Parathyroid adenoma (tissue), 2 donors: ENCODE measurements at regions not wholly inside any gene's neighbourhood (a gene's known extent, or its start where the extent isn't known, plus 50 kb on each side); places are given as distances from the start of the nearest gene placed in this dataset.

ENCODE experiments used
- H2AFZ ChIP-seq: fragments of 300-600 bp; sonication (generic); one replicate; pipeline ENCODE4 v1.7.0; 2017; ENCODE audit warnings: antibody characterized with exemption, mild to moderate bottlenecking
- H3K27ac ChIP-seq: fragments of 300-600 bp; sonication (generic); one replicate; pipeline ENCODE4 v1.7.0; 2017
- H3K27me3 ChIP-seq: fragments of 300-600 bp; sonication (generic); one replicate; pipeline ENCODE4 v1.7.0; 2017; ENCODE audit warnings: low read length; ENCODE audit not compliant: control insufficient read depth, insufficient read depth
- H3K36me3 ChIP-seq: fragments of 300-600 bp; sonication (generic); one replicate; pipeline ENCODE4 v1.7.0; 2017; ENCODE audit warnings: low read length; ENCODE audit not compliant: control insufficient read depth, insufficient read depth
- H3K4me1 ChIP-seq: fragments of 300-600 bp; sonication (generic); one replicate; pipeline ENCODE4 v1.7.0; 2017; ENCODE audit warnings: control low read depth
- H3K4me2 ChIP-seq: fragments of 300-600 bp; sonication (generic); one replicate; pipeline ENCODE4 v1.7.0; 2017; ENCODE audit warnings: low read length
- H3K4me3 ChIP-seq: fragments of 300-600 bp; sonication (generic); one replicate; pipeline ENCODE4 v1.7.0; 2017; ENCODE audit warnings: low read depth, low read length
- H3K79me2 ChIP-seq: fragments of 300-600 bp; sonication (generic); one replicate; pipeline ENCODE4 v1.7.0; 2017; ENCODE audit warnings: control low read depth
- H3K9ac ChIP-seq: fragments of 300-600 bp; sonication (generic); one replicate; pipeline ENCODE4 v1.7.0; 2017; ENCODE audit warnings: mild to moderate bottlenecking
- H3K9me3 ChIP-seq: fragments of 300-600 bp; sonication (generic); one replicate; pipeline ENCODE4 v1.7.0; 2017; ENCODE audit warnings: low read length; ENCODE audit not compliant: control insufficient read depth
- CTCF ChIP-seq: fragments of 300-600 bp; sonication (generic); IDR thresholded peaks from one replicate; pipeline ENCODE4 v1.7.0; 2017; ENCODE audit warnings: antibody characterized with exemption, mild to moderate bottlenecking
- donor health status: primary hyperparathyroidism.

GRCh38 chr5:2300861-2301574, 418.3 kb upstream of the IRX4 start:
- Histone ChIP-seq H3K79me2 (no peaks in the 10 kb centered on the region), H3K9ac (no peak overlapping the region), H3K4me1 (no peaks in the 10 kb centered on the region), H3K27ac (no peak overlapping the region), H3K4me2 (no peak overlapping the region), H3K27me3 (no peaks in the 10 kb centered on the region), H3K36me3 (no peaks in the 10 kb centered on the region), H3K9me3 (no peaks in the 10 kb centered on the region), H2AFZ (no peak overlapping the region), H3K4me3 (no peak overlapping the region)
- TF ChIP-seq CTCF = no peak

- Histone ChIP-seq H3K27ac (no peak overlapping the region), H3K27me3 (no peaks in the 10 kb centered on the region), H3K4me2 (no peak overlapping the region), H3K9ac (no peak overlapping the region), H3K79me2 (no peaks in the 10 kb centered on the region), H3K9me3 (no peaks in the 10 kb centered on the region), H2AFZ (no peak overlapping the region), H3K4me3 (no peak overlapping the region), H3K4me1 (no peaks in the 10 kb centered on the region), H3K36me3 (no peaks in the 10 kb centered on the region)
- no peak for TF ChIP-seq CTCF
These were observed 417.7 kb upstream of the IRX4 start for GRCh38 chr5:2300421-2300820.

GRCh38 chr5:2299388-2300220, 416.9 kb upstream of the IRX4 start:
- no peaks in the 10 kb centered on the region for H3K79me2 ChIP-seq
- H3K36me3 ChIP-seq = no peaks in the 10 kb centered on the region
- H2AFZ ChIP-seq = no peak overlapping the region
- H3K4me1 ChIP-seq = no peaks in the 10 kb centered on the region
- no peak overlapping the region for H3K4me3 ChIP-seq
- H3K9me3 ChIP-seq = no peaks in the 10 kb centered on the region
- no peak overlapping the region for H3K4me2 ChIP-seq
- no peak overlapping the region for H3K27ac ChIP-seq
- H3K9ac ChIP-seq = no peak overlapping the region
- no peaks in the 10 kb centered on the region for H3K27me3 ChIP-seq
- no peak for TF ChIP-seq CTCF

- Histone ChIP-seq H3K4me2 (no peak overlapping the region), H3K27ac (no peak overlapping the region), H2AFZ (no peak overlapping the region), H3K9me3 (no peaks in the 10 kb centered on the region), H3K4me1 (no peaks in the 10 kb centered on the region), H3K27me3 (no peaks in the 10 kb centered on the region), H3K36me3 (no peaks in the 10 kb centered on the region), H3K79me2 (no peaks in the 10 kb centered on the region), H3K9ac (no peak overlapping the region), H3K4me3 (no peak overlapping the region)
- TF ChIP-seq CTCF = no peak
These were observed 416.1 kb upstream of the IRX4 start for GRCh38 chr5:2298781-2299180.
